ENCODE measurements at regions not wholly inside any gene's neighbourhood (a gene's known extent, or its start where the extent isn't known, plus 50 kb on each side); places are given as distances from the start of the nearest gene placed in this dataset.

- no peak for TF ChIP-seq CTCF (IDR thresholded peaks at IDR 0.05)
- no peak for TF ChIP-seq EZH2 (IDR thresholded peaks at IDR 0.05; ENCODE audit: borderline replicate concordance, insufficient read depth, low read depth, low read length, poor library complexity, severe bottlenecking)
Observed at GRCh38 chr12:24152270-24152669, 202.8 kb upstream of the SOX5 start.
